Superior temporal gyrus (tissue), 1 donor: ENCODE measurements at regions not wholly inside any gene's neighbourhood (a gene's known extent, or its start where the extent isn't known, plus 50 kb on each side); places are given as distances from the start of the nearest gene placed in this dataset.

Experiments used
- DNase-seq: peaks from one replicate; pipeline ENCODE4 v3.0.0-alpha.2; 2016; ENCODE audit errors: extremely low spot score

DNA sequence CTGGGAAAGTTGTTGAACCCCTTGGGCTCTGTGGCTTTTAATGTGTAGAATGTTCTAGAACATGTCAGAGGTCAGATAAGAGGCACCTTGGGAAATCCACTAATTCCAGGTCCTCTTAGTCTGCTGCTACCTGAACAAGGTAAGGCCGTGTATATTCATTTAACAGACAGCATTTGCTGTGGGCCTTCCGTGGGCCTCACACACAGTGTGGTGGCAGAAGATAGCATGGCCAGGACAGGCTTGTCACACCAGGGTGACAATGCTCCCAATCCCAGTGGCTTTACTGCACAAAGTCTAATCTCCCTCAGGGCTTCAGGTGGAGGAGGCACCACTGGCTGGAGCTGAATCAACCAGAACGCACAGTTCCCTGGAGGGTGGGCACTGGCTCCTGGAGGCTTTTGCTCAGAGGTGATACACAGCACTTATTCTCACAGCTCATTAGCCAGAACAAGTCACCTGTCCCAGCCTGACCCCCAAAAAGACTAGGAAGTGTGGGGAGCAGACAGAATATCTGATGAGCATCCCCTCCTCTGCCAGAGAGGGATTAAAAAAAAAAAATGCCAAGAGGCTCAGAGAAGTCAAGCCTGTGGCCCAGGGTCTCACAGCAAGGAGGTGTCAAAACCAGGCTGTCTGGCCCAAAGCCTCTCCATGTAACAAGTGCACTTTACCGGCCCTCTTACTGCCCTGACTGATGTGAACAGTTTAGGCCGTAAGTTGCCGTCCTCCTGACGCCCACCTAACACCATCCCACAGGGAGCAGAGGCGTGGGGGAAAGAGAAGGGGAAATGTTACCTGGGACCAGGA, 216.9 kb upstream of the RAB6C start:
- no peak for DNase-seq

DNA sequence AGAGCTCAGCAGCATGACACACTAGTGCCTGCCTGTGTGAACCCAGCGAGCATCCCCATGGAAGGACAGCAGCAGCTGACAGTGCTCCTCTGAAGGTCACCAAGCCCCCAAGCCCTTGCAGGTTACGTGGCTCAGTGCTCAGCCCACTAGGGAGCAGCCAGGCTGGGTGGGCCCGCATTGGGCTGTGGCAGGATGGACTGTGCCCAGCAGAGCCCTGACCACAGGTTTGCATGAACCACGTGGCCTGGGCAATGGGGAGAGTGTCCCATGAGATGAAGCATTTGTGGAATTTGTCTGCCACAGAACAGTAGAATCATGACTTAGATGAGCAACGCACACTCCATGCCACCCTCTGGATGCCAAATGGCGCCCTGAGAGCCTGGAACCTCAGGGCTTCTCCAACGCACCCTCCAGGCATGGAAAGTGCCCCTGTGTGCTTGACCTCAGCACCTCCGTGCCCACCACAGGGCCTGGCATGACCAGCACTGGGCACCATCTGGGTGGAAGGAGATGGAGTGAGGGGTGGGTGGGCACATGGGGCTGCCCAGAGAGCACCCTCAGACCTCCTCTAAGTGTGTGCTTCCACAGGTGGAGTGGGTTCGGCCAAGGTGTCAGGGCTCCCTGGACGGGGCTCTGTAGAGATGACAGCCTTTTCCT, 216.1 kb upstream of the RAB6C start:
- no peak for DNase-seq

DNA sequence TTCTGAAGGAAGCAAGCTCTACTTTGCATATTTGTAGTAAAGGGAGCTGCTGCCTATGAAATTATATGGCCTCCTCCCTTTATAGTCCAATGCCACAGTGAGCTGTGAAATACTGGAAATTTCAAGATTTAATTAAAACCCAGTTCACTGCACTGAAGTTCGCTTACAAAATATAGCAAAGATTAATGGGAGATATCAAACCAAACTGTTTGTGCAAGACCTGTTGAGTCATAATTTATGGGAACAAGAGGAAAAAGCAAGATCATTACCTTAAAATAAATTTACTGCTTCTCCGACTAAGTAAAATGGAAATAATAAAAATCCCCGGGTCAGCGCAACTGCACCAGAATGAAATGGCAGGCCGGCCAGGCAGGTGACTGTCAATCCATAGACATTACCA, 215.5 kb upstream of the RAB6C start:
- no peak for DNase-seq

DNA sequence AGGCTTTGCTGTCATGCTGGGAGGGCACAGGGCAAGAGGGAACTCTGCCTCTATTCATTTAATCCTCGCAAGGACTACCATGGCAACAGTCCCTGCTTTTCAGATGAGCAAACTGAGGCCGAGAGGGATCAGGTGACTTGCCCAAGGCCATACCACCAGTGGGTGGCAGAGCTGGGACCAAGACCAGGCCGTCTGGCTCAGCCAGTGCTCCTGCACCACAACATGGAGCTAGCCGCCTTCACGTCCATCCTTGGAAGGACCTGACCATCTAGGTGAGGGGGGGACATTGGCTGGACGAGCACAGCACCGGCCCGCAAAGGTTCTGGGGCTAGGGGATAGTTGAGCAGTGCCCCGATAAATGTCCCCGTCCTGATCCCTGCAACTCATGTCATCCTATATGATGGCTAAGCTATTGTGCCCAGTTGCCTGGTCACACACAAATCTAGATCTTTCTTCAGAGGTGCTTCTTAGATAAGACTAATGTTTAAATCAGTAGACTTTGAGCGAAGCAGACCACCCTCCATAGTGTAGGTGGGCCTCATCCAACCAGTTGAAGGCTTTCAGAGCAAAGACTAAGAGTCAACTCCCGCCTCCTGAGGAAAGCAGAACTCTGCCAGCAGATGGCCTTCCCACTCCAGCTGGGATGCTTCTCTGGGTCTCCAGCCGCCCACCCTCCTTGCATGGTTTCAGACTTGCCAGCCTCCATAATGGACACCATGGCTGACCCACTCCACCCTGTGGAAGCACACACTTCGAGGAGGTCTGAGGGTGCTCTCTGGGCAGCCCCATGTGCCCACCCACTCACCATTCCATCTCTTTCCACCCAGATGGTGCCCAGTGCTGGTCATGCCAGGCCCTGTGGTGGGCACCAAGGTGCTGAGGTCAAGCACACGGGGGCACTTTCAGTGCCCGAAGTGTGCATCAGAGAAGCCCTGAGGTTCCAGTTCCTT, 214.8 kb upstream of the RAB6C start:
- no peak for DNase-seq

DNA sequence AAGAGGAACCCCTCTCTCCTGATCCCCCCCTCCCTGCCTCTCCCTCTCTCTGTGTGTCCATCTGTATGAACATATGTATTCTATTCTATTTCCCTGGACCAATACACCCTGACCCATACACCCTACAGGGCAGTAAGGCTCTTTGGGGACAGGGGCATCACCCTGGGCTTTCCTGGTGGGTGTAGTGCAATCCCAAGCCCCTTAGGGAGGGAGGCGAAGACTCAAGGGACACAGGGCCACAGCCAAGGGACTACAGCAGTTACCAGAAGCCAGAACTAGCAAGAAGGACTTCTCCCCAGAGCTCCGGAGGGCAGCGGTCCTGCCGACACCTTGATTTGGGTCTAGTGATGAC, 214.2 kb upstream of the RAB6C start:
- no peak for DNase-seq

DNA sequence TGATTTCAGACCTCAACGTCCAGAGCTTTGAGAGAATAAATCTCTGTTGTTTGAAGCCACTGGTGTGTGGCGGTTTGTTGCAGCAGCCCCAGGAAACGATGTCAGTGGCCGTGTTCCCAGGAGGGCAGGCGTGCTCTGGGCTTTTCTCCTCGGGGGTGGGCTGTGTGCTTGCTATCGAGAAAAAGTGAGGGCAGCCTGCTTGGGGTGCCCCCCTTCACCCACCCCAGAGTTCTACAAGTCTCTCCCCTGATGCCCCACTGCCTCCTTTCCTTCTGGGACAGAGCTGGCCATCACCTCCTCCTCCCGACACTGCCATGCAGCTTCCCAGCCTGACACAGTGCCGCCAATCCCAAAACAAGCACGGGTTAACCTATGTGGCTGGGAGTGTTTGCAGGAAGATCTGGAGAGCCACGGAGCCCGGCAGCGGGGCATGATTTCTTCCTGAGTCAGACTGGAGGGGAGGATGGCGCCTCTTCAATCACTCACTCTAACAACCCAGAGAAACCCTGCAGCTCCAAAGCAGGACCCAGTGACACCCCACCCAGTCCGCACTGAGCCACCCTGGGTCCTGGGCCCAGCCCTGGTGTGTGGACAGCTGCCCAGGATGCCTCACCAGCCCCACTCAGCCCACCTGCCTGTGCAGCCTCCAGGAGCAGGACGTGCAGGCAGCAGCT, 213.7 kb upstream of the RAB6C start:
- no peak for DNase-seq

DNA sequence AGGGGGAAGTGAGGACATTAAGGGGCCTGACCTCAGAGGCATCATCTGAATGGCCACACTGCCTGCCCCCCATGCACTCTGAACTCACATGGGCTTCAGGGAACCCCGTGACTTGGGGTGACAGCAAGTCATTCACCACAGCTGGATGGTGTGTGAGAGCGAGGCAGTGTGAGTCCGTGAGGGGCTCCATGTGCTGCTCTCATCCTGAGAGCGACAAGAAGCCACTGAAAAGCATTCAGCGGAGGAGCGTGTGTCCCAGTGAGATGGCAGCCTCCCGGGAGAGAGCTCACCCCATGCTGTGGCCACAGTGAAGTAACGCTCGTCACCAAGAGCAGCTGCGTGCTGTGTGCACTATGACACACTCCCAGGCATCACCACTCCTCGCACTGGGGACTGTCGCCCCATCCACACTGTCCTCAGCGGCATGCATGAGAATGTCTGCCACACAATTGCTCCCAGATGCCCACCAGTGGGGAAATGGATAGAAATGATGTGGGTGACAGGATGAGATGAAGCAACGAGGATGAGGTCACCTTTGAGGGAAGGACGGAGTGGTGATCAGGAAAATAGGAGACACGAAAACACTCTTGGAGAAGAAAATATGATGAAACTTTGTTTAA, 213.0 kb upstream of the RAB6C start:
- DNase-seq: no peak

DNA sequence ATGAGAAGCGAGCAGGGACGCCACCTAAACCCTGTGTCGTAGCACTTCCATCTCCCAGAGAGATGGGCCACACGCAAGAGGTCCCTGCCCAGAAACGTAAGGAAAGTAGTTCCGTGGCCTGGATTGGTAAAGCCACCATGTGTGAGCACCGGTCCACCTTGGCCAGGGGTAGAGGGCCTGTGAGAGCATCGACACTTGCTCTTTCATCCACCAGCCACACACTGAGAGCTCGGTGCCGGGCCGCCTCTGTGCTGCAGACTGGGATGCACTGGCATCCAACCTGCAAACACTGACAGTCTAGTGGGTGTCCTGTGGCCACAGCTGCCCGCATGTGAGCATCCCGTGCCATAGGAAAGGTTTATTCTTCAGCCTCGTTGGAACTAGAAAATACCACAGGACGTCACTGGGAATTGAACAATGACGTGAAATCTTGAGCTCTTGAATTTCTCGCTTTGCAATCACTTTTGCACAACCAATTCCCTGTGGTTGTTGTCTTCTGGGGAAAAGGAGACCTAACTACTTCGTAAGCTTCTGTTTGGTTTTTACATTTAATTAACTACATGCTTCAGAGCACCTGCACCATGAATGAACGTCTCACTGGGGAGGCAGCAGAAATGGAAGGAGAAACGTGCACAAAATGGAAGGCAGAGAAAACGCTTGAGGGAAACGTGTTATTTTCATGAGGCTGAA, 212.0 kb upstream of the RAB6C start:
- DNase-seq: no peak

DNA sequence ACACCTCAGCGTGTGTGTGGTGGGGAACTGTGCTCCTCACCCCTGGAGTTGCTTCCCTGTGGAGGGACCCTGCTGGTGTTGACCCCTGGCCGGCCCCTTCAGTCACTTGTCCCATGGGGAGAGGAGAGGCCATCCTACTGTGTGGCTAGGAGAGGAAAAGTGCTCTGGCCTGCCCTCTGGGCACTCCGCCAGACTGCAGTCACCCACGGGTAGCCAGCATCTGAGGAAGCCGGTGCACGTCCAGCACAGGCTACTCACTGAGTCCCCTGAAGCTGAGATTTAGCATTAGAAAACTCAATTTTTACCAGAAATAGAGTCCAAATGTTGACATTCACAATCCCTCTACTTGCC, 211.5 kb upstream of the RAB6C start:
- DNase-seq: no peak

DNA sequence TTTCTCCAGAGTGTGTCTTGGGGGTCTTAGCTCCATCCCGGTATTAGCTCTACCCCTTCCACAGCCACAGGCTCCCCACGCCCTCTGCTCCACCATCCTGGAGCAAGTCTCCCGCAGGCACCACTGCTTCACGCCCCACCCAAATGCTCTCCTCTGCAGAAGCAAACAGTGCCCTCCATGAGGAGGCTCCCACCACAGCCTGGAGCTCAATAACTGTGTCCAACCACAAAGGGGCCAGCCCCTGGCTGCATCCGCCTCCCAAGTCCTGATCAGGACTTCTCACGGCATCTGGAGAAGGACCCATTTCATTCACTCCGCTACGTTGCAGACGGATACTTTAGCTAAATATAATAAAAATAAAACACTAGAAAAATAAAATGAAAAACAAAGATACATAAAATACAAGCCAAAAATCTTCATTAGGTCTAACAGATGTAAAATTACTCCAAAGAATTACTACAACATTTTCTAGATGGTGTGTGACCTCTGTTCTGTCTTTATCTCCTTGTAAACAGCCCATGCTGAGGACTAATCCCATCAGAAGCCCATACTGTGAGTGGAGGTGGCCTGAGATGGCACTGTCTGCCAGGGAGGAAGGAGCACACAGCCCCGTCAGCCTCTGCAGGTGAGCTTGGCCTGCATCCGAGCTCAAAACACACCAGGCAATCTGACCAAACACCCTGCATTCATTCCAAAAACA, 210.8 kb upstream of the RAB6C start:
- DNase-seq: no peak

DNA sequence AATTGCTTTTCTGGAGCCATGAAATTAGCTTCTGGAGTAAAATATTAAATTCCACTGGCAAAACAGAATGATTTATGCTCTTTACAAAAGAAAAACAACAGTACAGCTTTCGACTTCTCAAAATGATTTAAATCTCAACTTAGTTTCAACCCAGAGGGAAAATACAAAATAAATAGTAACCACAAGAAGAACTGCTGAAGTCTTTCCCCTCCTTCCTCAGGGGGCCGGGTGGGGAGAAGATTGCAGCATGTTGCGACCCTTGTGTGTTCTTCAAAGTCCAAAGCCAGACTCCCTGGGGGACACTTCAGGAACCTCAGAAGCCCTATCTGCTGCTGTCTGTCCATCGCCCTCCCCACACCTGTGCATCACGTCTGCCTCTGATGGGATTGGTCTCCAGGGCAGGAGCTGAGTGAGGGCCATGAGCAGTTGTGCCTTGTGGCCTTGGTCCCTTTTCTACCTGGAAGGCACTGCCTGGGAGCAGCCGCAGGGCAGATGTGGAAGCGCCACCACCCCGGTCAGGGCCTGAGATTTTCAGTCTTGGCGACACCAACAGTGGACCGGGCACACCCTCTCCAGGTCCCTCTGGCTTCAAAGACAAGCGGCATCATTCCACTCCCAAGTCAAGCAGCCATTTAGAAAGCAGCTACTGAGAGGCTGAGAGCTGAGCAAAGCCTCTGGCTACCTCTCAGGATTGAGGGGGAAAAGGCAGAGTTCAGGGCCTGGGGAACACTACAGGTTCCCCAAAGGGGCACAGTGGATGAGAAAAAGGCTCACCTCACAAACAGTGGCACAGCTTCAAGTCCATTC, 210.1 kb upstream of the RAB6C start:
- DNase-seq: no peak

DNA sequence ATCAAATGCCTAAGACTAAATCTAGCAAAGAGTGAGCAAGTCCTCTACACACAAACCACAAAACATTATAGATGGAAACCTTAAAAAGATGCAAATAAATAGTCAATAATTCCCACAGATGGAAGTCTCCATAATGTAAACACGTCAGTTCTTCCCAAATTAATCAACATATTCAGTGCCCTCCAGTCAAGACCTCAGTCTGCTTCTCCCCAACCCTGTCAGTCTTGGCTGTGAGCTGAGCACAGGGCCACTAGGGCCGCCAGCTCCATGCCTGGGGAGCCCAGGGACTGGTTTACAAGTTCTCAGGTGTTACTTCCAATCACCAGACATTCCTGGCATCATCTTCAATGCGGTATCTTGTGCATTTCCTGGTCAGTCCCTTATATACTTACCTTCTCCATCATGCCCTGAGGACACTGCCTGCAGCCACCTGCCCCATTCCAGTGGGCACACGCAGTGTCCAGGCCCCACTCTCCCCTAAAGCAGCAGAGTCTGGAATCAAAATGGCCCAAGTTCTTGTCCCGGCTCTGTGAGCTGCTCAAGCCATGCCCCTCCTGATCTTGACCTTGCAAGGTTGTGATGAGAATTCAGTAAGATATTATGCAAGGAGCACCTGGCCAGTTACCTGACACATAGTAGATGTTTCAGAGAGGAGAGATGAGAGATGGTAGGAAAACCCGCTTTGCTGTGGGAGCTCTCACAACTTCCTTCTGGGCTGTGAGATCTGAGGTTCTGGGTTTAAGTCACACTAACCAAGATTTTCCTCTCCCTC, 207.9 kb upstream of the RAB6C start:
- no peak for DNase-seq

DNA sequence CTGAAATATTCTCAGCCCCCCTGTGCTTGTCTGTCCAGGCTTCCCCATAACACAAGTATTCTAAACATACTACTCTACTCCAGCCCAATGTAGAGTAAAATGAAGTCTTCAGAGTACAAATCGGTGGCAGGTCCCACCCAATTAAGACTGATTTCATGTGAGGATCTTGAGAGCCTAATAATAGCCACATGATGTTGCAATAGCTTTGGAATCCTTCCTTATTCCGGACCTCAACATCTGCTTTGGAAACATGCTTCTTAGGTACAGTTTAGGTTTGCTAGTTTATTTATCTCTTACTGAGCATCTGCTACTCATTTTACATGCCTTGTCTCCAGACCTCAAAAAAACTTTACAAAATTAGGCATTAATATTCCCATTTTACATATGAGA, 207.3 kb upstream of the RAB6C start:
- no peak for DNase-seq

DNA sequence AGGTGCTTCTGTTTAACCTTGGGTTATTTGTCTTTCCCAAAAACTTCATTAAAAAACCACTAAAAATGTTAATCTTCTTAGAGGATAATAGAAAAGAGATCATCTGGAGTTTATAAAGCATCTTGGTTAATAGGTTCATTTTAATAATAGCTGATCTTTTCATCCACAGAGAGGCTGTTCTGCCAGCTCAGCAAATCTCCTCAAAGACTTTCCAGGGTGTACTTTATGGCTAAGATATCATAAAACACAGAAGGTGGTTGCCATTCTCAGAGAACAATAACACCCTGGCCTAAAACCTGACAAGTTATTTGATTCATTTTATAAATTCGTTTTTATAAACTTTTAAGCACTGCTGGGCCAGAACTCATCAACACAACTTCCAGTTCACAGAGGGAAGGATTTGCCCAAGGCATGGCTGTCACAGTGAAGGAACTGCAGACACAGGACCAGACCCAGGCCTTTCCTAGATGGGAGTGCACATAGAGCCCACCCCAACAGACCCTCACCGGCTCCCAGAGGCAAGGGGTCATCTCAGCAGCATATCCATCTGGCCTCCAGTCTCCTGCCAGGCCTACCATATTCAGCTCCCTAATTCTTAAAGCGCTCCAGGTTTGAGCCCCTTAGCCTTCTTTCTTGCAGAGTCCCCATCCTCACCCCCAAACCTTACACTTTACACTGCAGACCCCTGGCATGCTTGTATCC, 203.4 kb upstream of the RAB6C start:
- no peak for DNase-seq

DNA sequence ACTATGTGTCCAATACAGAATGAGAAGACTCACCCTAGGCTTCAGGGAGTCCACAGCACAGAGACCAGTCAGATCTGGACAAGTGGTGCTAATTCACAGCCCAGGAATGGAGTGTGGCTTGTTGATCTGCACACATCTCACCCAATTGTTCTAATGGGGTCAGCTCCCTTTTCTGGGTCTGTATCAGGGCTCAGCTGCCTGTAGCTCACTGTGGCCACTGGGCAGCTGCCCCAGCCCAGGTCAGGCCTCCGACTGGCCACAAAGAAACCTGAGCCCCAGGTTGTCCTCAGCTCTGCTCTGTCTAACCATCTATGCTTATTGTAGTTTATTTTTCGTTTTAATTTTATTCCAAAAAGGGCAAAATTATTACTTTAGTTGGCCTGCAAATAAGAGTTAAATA, 202.3 kb upstream of the RAB6C start:
- DNase-seq: no peak

DNA sequence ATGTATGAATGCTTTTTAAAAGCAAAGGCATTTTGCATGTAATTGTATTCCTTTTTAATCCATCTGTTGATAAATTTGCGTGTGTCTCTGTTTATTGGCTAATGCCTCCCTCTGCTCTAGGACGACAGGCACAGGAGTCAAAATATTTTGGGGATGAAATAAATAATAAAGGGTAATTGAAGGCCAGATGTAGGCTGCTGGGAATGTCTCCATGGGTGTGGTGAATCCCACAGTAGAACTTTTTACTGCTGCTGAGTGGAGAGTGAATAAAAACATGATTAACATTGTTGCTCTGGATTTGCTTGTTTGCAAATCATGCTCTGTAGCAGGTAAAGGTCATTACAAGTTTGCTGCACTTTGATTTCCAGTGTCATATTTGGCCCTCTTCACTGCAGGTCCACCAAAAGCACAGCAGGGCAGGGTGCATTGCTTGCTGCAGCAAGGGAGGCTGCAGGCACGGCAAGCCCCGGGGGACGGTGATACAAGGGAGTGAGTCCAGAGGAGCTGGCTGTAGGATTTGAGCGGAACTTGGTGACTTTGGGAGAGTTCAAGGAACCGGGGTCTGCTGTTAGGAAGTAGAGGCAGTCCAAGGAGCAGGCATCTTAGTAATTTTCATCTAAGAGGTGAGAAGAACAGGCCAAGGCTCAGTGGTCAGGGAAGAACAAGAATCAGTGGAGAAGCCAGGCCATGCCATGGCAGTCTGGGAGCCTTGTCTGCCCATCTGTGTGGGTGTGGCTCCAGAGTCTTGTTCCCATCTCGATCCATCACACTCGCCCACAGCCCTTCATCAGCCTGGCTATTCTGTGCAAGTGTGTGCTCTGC, 201.5 kb upstream of the RAB6C start:
- no peak for DNase-seq

DNA sequence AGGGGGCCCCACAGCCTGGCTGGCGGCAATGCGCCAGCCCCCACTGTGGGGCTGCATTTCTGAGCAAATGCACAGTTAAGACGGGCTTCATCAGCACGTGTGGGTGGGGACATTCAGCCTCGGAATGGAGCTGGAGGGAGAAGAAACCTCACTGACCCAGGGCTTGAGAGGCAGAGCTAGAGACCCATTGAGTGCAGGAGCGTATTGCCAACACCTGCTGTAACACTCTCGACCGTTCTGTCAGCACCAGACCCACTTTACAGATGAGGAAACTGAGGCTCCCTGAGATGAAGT, 200.9 kb upstream of the RAB6C start:
- no peak for DNase-seq

DNA sequence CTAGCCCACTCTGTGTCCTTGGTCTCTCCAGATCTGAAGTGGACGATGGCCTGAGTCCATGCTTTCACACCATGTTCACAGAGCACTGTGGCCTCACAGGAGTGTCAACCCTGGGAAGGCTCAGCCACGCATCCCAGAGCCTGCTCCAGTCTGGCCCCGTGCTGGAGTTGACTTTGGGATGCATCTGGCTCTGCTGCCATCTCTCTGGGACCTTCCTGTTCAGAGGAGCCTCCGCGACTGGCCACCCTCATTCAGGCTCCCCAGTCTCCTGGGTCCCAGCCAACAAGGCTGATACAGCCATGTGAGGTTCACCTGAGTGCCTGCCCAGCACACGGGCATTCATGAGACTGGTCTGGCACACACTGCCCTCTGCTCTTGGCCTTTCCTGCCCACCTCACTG, 199.7 kb upstream of the RAB6C start:
- DNase-seq: no peak
